Neural cell (in vitro differentiated cells): ENCODE measurements at regions not wholly inside any gene's neighbourhood (a gene's known extent, or its start where the extent isn't known, plus 50 kb on each side); places are given as distances from the start of the nearest gene placed in this dataset.

ENCODE experiments used
- H2AFZ ChIP-seq: fragments of 200-600, 300-800 bp; sonication (generic), shearing (Covaris generic); 2 replicates; pipeline ENCODE4 v1.6.0; 2014; ENCODE audit warnings: low read depth, mild to moderate bottlenecking, antibody characterized with exemption, low read length, moderate library complexity
- H3F3A ChIP-seq: fragments of 200-600 bp; shearing (Covaris generic); 2 replicates; pipeline ENCODE4 v1.6.1; 2016; ENCODE audit warnings: mild to moderate bottlenecking, moderate library complexity, mixed read lengths, antibody characterized with exemption, low read length; ENCODE audit not compliant: insufficient read depth, poor library complexity, severe bottlenecking
- H3K27ac ChIP-seq: fragments of 200-600, 300-800 bp; sonication (generic), shearing (Covaris generic); 2 replicates; pipeline ENCODE4 v1.5.1; 2014; ENCODE audit warnings: mild to moderate bottlenecking, low read length, moderate library complexity
- H3K27me3 ChIP-seq: fragments of 300-800, 200-600 bp; sonication (generic), shearing (Covaris generic); 2 replicates; pipeline ENCODE4 v1.6.0; 2014; ENCODE audit warnings: mild to moderate bottlenecking, low read depth, low read length, moderate library complexity; ENCODE audit not compliant: insufficient read depth
- H3K36me3 ChIP-seq: fragments of 300-800, 200-600 bp; sonication (generic), shearing (Covaris generic); 2 replicates; pipeline ENCODE4 v1.5.1; 2014; ENCODE audit warnings: mild to moderate bottlenecking, antibody characterized with exemption, low read length, moderate library complexity; ENCODE audit not compliant: insufficient read depth
- H3K4me2 ChIP-seq: fragments of 300-800, 200-600 bp; sonication (generic), shearing (Covaris generic); 2 replicates; pipeline ENCODE4 v1.6.0; 2014; ENCODE audit warnings: mild to moderate bottlenecking, low read length
- H3K4me3 ChIP-seq: fragments of 300-800, 200-600 bp; sonication (generic), shearing (Covaris generic); 2 replicates; pipeline ENCODE4 v1.5.1; 2014; ENCODE audit warnings: mild to moderate bottlenecking, low read length, moderate library complexity
- H3K79me2 ChIP-seq: fragments of 200-600 bp; shearing (Covaris generic); replicated peaks from 2 replicates; pipeline ENCODE4 v1.6.0; 2014; ENCODE audit warnings: mild to moderate bottlenecking, low read length, moderate library complexity; ENCODE audit not compliant: insufficient read depth
- H3K9ac ChIP-seq: fragments of 300-800, 200-600 bp; sonication (generic), shearing (Covaris generic); 2 replicates; pipeline ENCODE4 v1.6.1; 2016; ENCODE audit warnings: mild to moderate bottlenecking, low read length, mixed read lengths
- H3K9me2 ChIP-seq: fragments of 200-600 bp; shearing (Covaris generic); 2 replicates; pipeline ENCODE4 v1.6.1; 2016; ENCODE audit warnings: mild to moderate bottlenecking, low read length, mixed read lengths; ENCODE audit not compliant: insufficient read depth
- H3K9me3 ChIP-seq: fragments of 200-600, 300-800 bp; sonication (generic), shearing (Covaris generic); 2 replicates; pipeline ENCODE4 v1.6.1; 2016; ENCODE audit warnings: mild to moderate bottlenecking, mixed run types, low read length, moderate library complexity, mixed read lengths
- H4K20me1 ChIP-seq: fragments of 200-600 bp; shearing (Covaris generic); 2 replicates; pipeline ENCODE4 v1.6.1; 2016; ENCODE audit warnings: mild to moderate bottlenecking, mixed run types; ENCODE audit not compliant: insufficient read depth
- CTCF ChIP-seq: fragments of 450-650 bp; IDR thresholded peaks from 2 replicates; pipeline ENCODE4 v1.5.1; 2014; ENCODE audit warnings: antibody characterized with exemption, mild to moderate bottlenecking, moderate library complexity; ENCODE audit not compliant: poor library complexity, severe bottlenecking
- EP300 ChIP-seq: fragments of 450-650 bp; conservative IDR thresholded peaks from 2 replicates; pipeline ENCODE4 v1.6.1; 2014; ENCODE audit warnings: antibody characterized with exemption, mild to moderate bottlenecking, moderate library complexity; ENCODE audit not compliant: poor library complexity, severe bottlenecking
- EZH2 ChIP-seq: fragments of 200-600, 300-800 bp; shearing (Covaris generic), sonication (generic); IDR thresholded peaks from 2 replicates; pipeline ENCODE4 v1.6.1; 2014; ENCODE audit warnings: antibody characterized with exemption, low read length, borderline replicate concordance, mild to moderate bottlenecking; ENCODE audit not compliant: insufficient read depth, poor library complexity, severe bottlenecking
- MXI1 ChIP-seq: fragments of 450-650 bp; conservative IDR thresholded peaks from 2 replicates; pipeline ENCODE4 v1.6.1; 2014; ENCODE audit warnings: antibody characterized with exemption, mild to moderate bottlenecking; ENCODE audit not compliant: poor library complexity, severe bottlenecking
- POLR2AphosphoS5 ChIP-seq: IDR thresholded peaks from 2 replicates; pipeline ENCODE4 v1.6.1; 2012
- RAD21 ChIP-seq: fragments of 450-650 bp; conservative IDR thresholded peaks from 2 replicates; pipeline ENCODE4 v1.6.1; 2014; ENCODE audit warnings: antibody characterized with exemption, mild to moderate bottlenecking, moderate library complexity
- REST ChIP-seq: IDR thresholded peaks from 2 replicates; pipeline ENCODE4 v1.6.1; 2012; ENCODE audit warnings: borderline replicate concordance
- SMC3 ChIP-seq: fragments of 450-650 bp; conservative IDR thresholded peaks from 2 replicates; pipeline ENCODE4 v1.6.1; 2014; ENCODE audit warnings: antibody characterized with exemption, mild to moderate bottlenecking, moderate library complexity; ENCODE audit not compliant: poor library complexity
- TAF1 ChIP-seq: IDR thresholded peaks from 2 replicates; pipeline ENCODE4 v1.6.1; 2012; ENCODE audit warnings: low read depth

DNA sequence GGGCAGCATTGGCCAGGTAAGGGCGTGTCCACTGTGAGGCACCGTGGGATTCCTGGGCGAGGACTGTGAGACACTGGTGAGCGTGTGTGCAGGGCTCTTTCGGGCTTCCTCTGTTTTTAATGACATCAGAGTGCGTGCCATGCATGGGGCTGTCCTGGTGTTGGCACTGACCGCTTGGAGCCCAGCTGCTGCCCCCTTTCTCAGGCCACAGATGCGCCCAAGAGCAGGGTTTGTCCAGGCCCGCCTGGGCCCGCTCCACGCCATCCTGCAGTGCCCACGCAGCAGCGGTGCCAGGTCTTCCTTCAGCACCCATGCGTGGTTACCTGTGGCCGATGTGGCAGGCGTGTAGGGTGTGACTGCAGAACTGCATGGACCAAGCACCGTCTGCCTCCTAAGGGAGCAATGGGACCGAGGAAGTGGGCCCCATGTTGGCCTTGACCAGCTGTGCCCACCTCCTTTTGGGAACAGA, 72.3 kb upstream of the SEPTIN5 start:
- no peaks in the 10 kb centered on the region for H3K79me2 ChIP-seq
- no peaks in the 10 kb centered on the region for H3K9me2 ChIP-seq
- no peak overlapping the region for H3K4me3 ChIP-seq
- no peak overlapping the region for H2AFZ ChIP-seq
- H3K27me3 ChIP-seq: no peaks in the 10 kb centered on the region
- no peaks in the 10 kb centered on the region for H3K36me3 ChIP-seq
- H3K9me3 ChIP-seq: no peaks in the 10 kb centered on the region
- no peak overlapping the region for H3K9ac ChIP-seq
- H3K27ac ChIP-seq: no peak overlapping the region
- no peak for TF ChIP-seq POLR2AphosphoS5
- no peak for TF ChIP-seq REST
- no peak overlapping the region for H3K4me2 ChIP-seq
- H4K20me1 ChIP-seq: no peaks in the 10 kb centered on the region
- H3F3A ChIP-seq: no peaks in the 10 kb centered on the region

DNA sequence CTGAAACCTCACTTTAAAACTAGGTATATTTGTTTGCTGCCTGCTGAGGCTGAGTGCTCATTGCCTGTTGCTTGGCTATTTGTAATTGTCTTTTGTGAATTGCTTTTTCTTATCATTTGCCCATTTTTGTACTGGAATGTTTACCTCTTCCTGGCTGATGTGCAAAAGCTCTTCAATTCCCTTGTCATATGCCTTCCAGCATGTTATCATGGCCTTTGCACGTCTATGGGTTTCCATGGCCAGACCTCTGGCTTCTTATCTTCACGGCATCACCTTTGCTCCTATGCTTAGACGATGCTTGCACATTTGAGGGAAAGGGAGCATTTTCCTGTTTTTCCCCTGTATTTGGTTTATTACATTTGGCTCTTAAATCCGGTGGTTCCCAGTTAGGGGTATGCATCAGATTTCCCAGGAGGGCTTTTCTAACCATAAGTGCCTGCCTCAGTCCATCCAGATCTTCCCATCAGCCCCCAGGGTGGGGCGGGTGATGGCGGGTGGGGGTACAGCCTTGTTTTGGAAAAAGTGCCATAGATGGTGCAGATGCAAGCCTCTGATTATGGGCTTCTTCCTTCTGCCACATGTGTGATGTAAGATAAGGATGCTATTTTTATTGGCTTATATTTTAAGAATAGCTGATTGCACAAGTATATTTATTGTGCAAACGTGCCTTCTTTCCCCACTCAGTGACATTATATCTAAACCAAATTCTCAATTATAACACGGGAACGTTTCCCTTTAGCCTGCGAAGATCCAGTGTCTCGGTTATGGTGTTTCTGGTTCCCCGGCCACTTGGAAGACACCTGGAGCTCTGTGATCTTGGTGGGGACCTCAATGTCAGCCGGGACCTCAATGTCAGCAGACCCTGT, 70.6 kb upstream of the SEPTIN5 start:
- Histone ChIP-seq H3K9me3 (no peaks in the 10 kb centered on the region), H3K9ac (no peak overlapping the region), H3K27me3 (no peaks in the 10 kb centered on the region), H3F3A (no peaks in the 10 kb centered on the region), H3K4me3 (no peak overlapping the region), H3K79me2 (no peaks in the 10 kb centered on the region), H4K20me1 (no peaks in the 10 kb centered on the region), H3K9me2 (no peaks in the 10 kb centered on the region), H3K27ac (no peak overlapping the region), H3K4me2 (no peak overlapping the region), H2AFZ (no peak overlapping the region), H3K36me3 (no peaks in the 10 kb centered on the region)
- TF ChIP-seq EP300 (no peak), REST (no peak), POLR2AphosphoS5 (no peak), RAD21 (no peak), EZH2 (no peak), TAF1 (no peak), MXI1 (no peak), SMC3 (no peak), CTCF (no peak)
